Testis (tissue), 2 donors: ENCODE measurements at regions not wholly inside any gene's neighbourhood (a gene's known extent, or its start where the extent isn't known, plus 50 kb on each side); places are given as distances from the start of the nearest gene placed in this dataset.

Experiments used
- POLR2A ChIP-seq: fragments of 450-650 bp; IDR thresholded peaks from one replicate; pipeline ENCODE4 v1.6.1; 2017; ENCODE audit warnings: antibody characterized with exemption, mild to moderate bottlenecking, moderate library complexity
- TF ChIP-seq, protein P1 (sequence below), 3 experiments: fragments of 450-650 bp in 2 of 3; fragments of 200-600 bp in 1 of 3; sonication (generic) in 1 of 3; IDR thresholded peaks; one replicate each; pipeline ENCODE4 v1.5.1; 2016 to 2019; ENCODE audit warnings: antibody characterized with exemption in 3 of 3, mild to moderate bottlenecking in 2 of 3, moderate library complexity in 1 of 3

- TF ChIP-seq, protein P1, sequence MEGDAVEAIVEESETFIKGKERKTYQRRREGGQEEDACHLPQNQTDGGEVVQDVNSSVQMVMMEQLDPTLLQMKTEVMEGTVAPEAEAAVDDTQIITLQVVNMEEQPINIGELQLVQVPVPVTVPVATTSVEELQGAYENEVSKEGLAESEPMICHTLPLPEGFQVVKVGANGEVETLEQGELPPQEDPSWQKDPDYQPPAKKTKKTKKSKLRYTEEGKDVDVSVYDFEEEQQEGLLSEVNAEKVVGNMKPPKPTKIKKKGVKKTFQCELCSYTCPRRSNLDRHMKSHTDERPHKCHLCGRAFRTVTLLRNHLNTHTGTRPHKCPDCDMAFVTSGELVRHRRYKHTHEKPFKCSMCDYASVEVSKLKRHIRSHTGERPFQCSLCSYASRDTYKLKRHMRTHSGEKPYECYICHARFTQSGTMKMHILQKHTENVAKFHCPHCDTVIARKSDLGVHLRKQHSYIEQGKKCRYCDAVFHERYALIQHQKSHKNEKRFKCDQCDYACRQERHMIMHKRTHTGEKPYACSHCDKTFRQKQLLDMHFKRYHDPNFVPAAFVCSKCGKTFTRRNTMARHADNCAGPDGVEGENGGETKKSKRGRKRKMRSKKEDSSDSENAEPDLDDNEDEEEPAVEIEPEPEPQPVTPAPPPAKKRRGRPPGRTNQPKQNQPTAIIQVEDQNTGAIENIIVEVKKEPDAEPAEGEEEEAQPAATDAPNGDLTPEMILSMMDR (IDR thresholded peaks at IDR 0.05): no peak
- TF ChIP-seq POLR2A: no peak
Measured at GRCh38 chr5:166046956-166047355, 2244.5 kb upstream of the WWC1 start.
